Liver (tissue), 8 donors: ENCODE measurements at regions not wholly inside any gene's neighbourhood (a gene's known extent, or its start where the extent isn't known, plus 50 kb on each side); places are given as distances from the start of the nearest gene placed in this dataset.

Experiments
- DNase-seq: peaks from one replicate; pipeline ENCODE4 v3.0.0-alpha.2; 2017; ENCODE audit warnings: low spot score
- H3K27ac ChIP-seq, 2 donors: one replicate each; pipeline ENCODE4 v1.7.0; 2013; ENCODE audit warnings: inconsistent platforms in 2 of 2, low read length in 2 of 2, control low read depth in 1 of 2, low read depth in 1 of 2, mild to moderate bottlenecking in 1 of 2
- H3K27me3 ChIP-seq, 4 donors: one replicate each; pipeline versions ENCODE4 v1.6.1 to v1.7.0; 2013; ENCODE audit warnings: low read length in 3 of 4, inconsistent platforms in 1 of 4, mild to moderate bottlenecking in 1 of 4, moderate library complexity in 1 of 4; ENCODE audit not compliant: control insufficient read depth in 4 of 4, insufficient read depth in 4 of 4
- H3K36me3 ChIP-seq, 4 donors: one replicate each; pipeline versions ENCODE4 v1.6.1 to v1.7.0; 2013; ENCODE audit warnings: low read length in 3 of 4, mild to moderate bottlenecking in 3 of 4, low read depth in 1 of 4, moderate library complexity in 1 of 4; ENCODE audit not compliant: control insufficient read depth in 4 of 4, insufficient read depth in 3 of 4
- H3K4me1 ChIP-seq, 4 donors: one replicate each; pipeline versions ENCODE4 v1.6.1 to v1.7.0; 2013; ENCODE audit warnings: low read length in 3 of 4, mild to moderate bottlenecking in 3 of 4, moderate library complexity in 1 of 4; ENCODE audit not compliant: control insufficient read depth in 4 of 4, insufficient read depth in 4 of 4
- H3K4me3 ChIP-seq, 3 donors: one replicate each; pipeline versions ENCODE4 v1.6.1 to v1.7.0; 2013; ENCODE audit warnings: low read length in 3 of 3, control low read depth in 1 of 3, low read depth in 1 of 3, mild to moderate bottlenecking in 1 of 3
- H3K9ac ChIP-seq, 2 donors: one replicate each; pipeline ENCODE4 v1.7.0; 2013; ENCODE audit warnings: low read length in 2 of 2, mild to moderate bottlenecking in 2 of 2, moderate library complexity in 2 of 2, control low read depth in 1 of 2, low read depth in 1 of 2
- H3K9me3 ChIP-seq, 4 donors: one replicate each; pipeline versions ENCODE4 v1.6.1 to v1.7.0; 2013; ENCODE audit warnings: low read length in 3 of 4; ENCODE audit not compliant: control insufficient read depth in 4 of 4
- EGR1 ChIP-seq, 2 donors: IDR thresholded peaks; 2 replicates each; pipeline ENCODE4 v1.6.1; 2016 to 2018; ENCODE audit warnings: antibody characterized with exemption in 2 of 2, low read depth in 2 of 2
- FOXA1 ChIP-seq: IDR thresholded peaks from 2 replicates; pipeline ENCODE4 v1.6.1; 2016; ENCODE audit warnings: antibody characterized with exemption
- FOXA2 ChIP-seq: IDR thresholded peaks from 2 replicates; pipeline ENCODE4 v1.6.1; 2016; ENCODE audit warnings: antibody characterized with exemption
- GABPA ChIP-seq, 2 donors: IDR thresholded peaks in 1 of 2; conservative IDR thresholded peaks in 1 of 2; 2 replicates each; pipeline ENCODE4 v1.6.1; 2016; ENCODE audit warnings: antibody characterized with exemption in 2 of 2, mild to moderate bottlenecking in 1 of 2, moderate library complexity in 1 of 2
- HNF4A ChIP-seq, 2 donors: conservative IDR thresholded peaks; 2 replicates each; pipeline ENCODE4 v1.6.1; 2016; ENCODE audit warnings: antibody characterized with exemption in 2 of 2, mild to moderate bottlenecking in 2 of 2
- HNF4G ChIP-seq: IDR thresholded peaks from 2 replicates; pipeline ENCODE4 v1.6.1; 2016; ENCODE audit warnings: antibody characterized with exemption
- JUND ChIP-seq, 2 donors: IDR thresholded peaks; 2 replicates each; pipeline ENCODE4 v1.6.1; 2016; ENCODE audit warnings: antibody characterized with exemption in 2 of 2
- NR2F2 ChIP-seq: IDR thresholded peaks from 2 replicates; pipeline ENCODE4 v1.6.1; 2016; ENCODE audit warnings: antibody characterized with exemption
- RAD21 ChIP-seq, 2 donors: IDR thresholded peaks; 2 replicates each; pipeline ENCODE4 v1.6.1; 2016; ENCODE audit warnings: antibody characterized with exemption in 2 of 2, mild to moderate bottlenecking in 2 of 2
- RXRA ChIP-seq, 2 donors: IDR thresholded peaks; 2 replicates each; pipeline ENCODE4 v1.6.1; 2017 to 2018; ENCODE audit warnings: antibody characterized with exemption in 2 of 2, mild to moderate bottlenecking in 1 of 2
- SP1 ChIP-seq: IDR thresholded peaks from 2 replicates; pipeline ENCODE4 v1.6.1; 2018; ENCODE audit warnings: antibody characterized with exemption, mild to moderate bottlenecking
- TAF1 ChIP-seq: conservative IDR thresholded peaks from 2 replicates; pipeline ENCODE4 v1.6.1; 2016; ENCODE audit warnings: antibody characterized with exemption, mild to moderate bottlenecking
- YY1 ChIP-seq: IDR thresholded peaks from 2 replicates; pipeline ENCODE4 v1.6.1; 2016; ENCODE audit warnings: antibody characterized with exemption, mild to moderate bottlenecking
- WGBS: extraction: QIAGEN DNeasy Blood & Tissue Kit; methylation state at CpG from one replicate; pipeline ENCODE4 v1.1.7; 2013; 5-methylcytosine and 5-hydroxymethylcytosine counted together
- TF ChIP-seq, protein P1 (sequence below): fragments of 150-350 bp; IDR thresholded peaks from 2 replicates; pipeline ENCODE4 v1.5.1; 2017; ENCODE audit warnings: improper control_type of control experiment, low read depth, low read length; ENCODE audit not compliant: missing input control
- TF ChIP-seq, protein P2 (sequence below): IDR thresholded peaks from 2 replicates; pipeline ENCODE4 v1.6.1; 2016; ENCODE audit warnings: antibody characterized with exemption
- TF ChIP-seq, protein P3 (sequence below): IDR thresholded peaks from 2 replicates; pipeline ENCODE4 v1.6.1; 2016; ENCODE audit warnings: antibody characterized with exemption
- TF ChIP-seq, protein P4 (sequence below): IDR thresholded peaks from 2 replicates; pipeline ENCODE4 v1.6.1; 2016; ENCODE audit warnings: antibody characterized with exemption, mild to moderate bottlenecking
- TF ChIP-seq, protein P5 (sequence below): IDR thresholded peaks from 2 replicates; pipeline ENCODE4 v1.6.1; 2016; ENCODE audit warnings: antibody characterized with exemption
- donor health status: healthy.
- donor health status: healthy.
- donor health status: healthy.
- donor health status: healthy.
- donor health status: healthy.

DNA sequence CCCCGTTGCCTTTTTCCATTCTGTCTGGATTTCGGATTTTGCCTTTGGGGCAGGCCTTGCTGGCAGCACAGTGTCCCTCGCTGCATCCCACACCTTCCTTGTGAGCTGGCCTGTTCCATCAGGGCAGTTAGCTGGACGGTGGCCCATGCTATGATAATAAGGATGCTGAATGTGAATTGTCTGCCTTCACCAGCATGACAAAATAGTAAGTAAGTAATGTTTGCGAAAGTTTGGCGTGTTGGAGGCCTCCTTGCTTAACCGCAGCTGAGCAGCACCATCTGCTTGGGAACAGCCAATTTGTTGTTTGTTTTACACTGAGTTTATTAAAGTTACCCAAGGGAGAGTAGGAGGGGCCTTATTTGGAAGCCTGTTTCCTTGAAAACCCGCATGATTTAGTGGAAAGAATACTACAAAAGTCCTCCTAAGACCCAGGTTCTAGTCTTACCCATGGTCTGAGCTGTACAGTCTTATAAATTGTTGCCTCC is 469.7 kb upstream of the FANCL start (continued):
- TF ChIP-seq, protein P1, sequence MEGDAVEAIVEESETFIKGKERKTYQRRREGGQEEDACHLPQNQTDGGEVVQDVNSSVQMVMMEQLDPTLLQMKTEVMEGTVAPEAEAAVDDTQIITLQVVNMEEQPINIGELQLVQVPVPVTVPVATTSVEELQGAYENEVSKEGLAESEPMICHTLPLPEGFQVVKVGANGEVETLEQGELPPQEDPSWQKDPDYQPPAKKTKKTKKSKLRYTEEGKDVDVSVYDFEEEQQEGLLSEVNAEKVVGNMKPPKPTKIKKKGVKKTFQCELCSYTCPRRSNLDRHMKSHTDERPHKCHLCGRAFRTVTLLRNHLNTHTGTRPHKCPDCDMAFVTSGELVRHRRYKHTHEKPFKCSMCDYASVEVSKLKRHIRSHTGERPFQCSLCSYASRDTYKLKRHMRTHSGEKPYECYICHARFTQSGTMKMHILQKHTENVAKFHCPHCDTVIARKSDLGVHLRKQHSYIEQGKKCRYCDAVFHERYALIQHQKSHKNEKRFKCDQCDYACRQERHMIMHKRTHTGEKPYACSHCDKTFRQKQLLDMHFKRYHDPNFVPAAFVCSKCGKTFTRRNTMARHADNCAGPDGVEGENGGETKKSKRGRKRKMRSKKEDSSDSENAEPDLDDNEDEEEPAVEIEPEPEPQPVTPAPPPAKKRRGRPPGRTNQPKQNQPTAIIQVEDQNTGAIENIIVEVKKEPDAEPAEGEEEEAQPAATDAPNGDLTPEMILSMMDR: no peak

DNA sequence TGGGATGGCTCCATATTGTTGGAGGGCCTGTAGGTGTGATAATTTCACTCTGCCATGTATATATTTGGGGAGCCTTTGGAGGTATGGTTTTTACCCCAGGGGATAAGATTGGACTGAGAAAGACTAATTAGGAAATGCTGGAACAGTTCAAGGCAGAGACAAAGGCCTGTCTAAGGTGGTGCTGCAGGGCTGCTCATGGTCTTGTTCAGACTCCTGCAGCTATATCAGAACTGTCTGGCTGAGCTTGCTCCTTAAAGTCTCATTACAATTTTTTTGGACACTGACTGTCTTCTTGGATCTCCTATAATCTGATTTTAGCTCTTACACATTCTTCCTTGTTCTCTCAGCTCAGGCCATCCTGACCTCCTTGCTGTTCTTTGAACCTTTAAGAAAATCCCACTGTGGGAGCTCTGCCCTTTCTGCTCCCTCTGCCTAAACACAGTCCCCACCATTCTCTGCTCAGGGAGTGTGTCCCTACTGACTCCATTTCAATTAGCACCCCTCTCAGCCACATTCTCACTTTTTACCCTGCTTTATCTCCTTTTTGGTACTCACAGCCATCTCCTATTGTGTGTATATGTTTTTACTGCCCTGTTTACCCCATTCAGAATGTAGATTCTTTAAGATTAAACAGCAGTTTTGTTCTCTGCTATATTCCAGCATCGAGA is 468.7 kb upstream of the FANCL start:
- Histone ChIP-seq H3K9ac (no peak overlapping the region), H3K27ac (no peak overlapping the region), H3K4me3 (no peak overlapping the region), H3K4me1 (no peaks in the 10 kb centered on the region), H3K9me3 (no peaks in the 10 kb centered on the region), H3K36me3 (no peaks in the 10 kb centered on the region), H3K27me3 (peaks cover 0 to 5% (median 1%) of the 10 kb centered on the region in 4 donors)
- DNase-seq: no peak
- no peak for TF ChIP-seq FOXA1
- no peak for TF ChIP-seq JUND (IDR thresholded peaks at IDR 0.05)
- TF ChIP-seq, protein P1: no peak
- TF ChIP-seq YY1: no peak
- TF ChIP-seq, protein P2, sequence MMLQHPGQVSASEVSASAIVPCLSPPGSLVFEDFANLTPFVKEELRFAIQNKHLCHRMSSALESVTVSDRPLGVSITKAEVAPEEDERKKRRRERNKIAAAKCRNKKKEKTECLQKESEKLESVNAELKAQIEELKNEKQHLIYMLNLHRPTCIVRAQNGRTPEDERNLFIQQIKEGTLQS: no peak
- no peak for TF ChIP-seq HNF4A (conservative IDR thresholded peaks at IDR 0.05)
- no peak for TF ChIP-seq EGR1 (IDR thresholded peaks at IDR 0.05; ENCODE audit: low read depth in 2 of 2)
- TF ChIP-seq, protein P3, sequence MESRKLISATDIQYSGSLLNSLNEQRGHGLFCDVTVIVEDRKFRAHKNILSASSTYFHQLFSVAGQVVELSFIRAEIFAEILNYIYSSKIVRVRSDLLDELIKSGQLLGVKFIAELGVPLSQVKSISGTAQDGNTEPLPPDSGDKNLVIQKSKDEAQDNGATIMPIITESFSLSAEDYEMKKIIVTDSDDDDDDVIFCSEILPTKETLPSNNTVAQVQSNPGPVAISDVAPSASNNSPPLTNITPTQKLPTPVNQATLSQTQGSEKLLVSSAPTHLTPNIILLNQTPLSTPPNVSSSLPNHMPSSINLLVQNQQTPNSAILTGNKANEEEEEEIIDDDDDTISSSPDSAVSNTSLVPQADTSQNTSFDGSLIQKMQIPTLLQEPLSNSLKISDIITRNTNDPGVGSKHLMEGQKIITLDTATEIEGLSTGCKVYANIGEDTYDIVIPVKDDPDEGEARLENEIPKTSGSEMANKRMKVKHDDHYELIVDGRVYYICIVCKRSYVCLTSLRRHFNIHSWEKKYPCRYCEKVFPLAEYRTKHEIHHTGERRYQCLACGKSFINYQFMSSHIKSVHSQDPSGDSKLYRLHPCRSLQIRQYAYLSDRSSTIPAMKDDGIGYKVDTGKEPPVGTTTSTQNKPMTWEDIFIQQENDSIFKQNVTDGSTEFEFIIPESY: no peak
- TF ChIP-seq, protein P4, sequence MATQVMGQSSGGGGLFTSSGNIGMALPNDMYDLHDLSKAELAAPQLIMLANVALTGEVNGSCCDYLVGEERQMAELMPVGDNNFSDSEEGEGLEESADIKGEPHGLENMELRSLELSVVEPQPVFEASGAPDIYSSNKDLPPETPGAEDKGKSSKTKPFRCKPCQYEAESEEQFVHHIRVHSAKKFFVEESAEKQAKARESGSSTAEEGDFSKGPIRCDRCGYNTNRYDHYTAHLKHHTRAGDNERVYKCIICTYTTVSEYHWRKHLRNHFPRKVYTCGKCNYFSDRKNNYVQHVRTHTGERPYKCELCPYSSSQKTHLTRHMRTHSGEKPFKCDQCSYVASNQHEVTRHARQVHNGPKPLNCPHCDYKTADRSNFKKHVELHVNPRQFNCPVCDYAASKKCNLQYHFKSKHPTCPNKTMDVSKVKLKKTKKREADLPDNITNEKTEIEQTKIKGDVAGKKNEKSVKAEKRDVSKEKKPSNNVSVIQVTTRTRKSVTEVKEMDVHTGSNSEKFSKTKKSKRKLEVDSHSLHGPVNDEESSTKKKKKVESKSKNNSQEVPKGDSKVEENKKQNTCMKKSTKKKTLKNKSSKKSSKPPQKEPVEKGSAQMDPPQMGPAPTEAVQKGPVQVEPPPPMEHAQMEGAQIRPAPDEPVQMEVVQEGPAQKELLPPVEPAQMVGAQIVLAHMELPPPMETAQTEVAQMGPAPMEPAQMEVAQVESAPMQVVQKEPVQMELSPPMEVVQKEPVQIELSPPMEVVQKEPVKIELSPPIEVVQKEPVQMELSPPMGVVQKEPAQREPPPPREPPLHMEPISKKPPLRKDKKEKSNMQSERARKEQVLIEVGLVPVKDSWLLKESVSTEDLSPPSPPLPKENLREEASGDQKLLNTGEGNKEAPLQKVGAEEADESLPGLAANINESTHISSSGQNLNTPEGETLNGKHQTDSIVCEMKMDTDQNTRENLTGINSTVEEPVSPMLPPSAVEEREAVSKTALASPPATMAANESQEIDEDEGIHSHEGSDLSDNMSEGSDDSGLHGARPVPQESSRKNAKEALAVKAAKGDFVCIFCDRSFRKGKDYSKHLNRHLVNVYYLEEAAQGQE: no peak
- TF ChIP-seq TAF1: no peak
- TF ChIP-seq FOXA2: no peak
- TF ChIP-seq SP1: no peak
- TF ChIP-seq, protein P5, sequence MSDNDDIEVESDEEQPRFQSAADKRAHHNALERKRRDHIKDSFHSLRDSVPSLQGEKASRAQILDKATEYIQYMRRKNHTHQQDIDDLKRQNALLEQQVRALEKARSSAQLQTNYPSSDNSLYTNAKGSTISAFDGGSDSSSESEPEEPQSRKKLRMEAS: no peak
- TF ChIP-seq NR2F2: no peak
- TF ChIP-seq RXRA (IDR thresholded peaks at IDR 0.05): no peak
- no peak for TF ChIP-seq RAD21 (IDR thresholded peaks at IDR 0.05)
- no peak for TF ChIP-seq GABPA (IDR thresholded peaks at IDR 0.05 in 1 of 2, conservative IDR thresholded peaks at IDR 0.05 in 1 of 2)
- no peak for TF ChIP-seq HNF4G
- 59% methylated on average over 1 of the region's 1 CpG for WGBS
